ENCODE measurements at regions not wholly inside any gene's neighbourhood (a gene's known extent, or its start where the extent isn't known, plus 50 kb on each side); places are given as distances from the start of the nearest gene placed in this dataset.

- no peak for DNase-seq
Observed at GRCh38 chr1:208600456-208601190, 356.4 kb upstream of the PLXNA2 start.

DNA sequence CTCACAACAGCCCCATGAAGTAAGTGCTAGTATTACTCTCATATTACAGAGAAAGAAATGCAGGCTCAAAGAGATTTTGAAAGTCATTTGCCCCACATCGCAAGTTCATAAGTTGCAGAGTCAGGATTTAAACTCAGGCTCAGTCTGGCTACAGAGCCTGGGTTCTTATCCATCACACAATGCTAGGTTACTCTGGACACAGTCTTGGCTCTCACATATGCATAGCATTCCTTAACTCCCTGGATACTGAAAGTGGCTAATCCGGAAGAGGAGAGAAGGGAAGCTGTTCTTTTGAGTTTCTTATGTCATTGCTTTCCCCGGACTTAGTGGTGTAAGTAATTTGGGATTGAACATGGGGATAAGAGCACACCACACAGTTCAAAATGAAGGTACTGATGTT, 357.4 kb upstream of the PLXNA2 start:
- no peak for DNase-seq

GRCh38 chr1:208603721-208604120, 359.5 kb upstream of the PLXNA2 start:
- DNase-seq, result no peak

DNA sequence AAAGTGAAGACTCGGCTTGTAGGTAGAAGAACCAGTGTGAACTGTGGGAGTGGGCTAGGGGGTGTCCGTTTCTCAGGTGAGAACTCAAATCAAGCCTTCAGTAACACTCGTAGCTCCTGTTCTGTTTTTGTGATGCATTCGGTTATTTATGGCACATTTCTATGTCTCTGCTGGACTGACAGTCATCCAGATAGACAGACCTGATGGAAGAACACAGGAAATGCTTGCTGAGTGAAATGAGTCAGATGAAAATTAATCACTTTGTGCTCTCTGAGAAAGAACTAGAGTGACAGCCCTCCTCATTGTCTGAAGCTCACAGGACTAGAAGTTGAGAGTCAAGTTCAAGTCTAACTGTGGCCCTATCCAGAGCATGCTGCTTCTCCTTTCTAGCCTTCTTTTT, 360.1 kb upstream of the PLXNA2 start:
- DNase-seq, result no peak

- no peak for DNase-seq
Observed at GRCh38 chr1:208606959-208607358, 362.8 kb upstream of the PLXNA2 start.

GRCh38 chr1:208607616-208608015, 363.4 kb upstream of the PLXNA2 start:
- DNase-seq, result no peak

GRCh38 chr1:208614610-208615009, 370.4 kb upstream of the PLXNA2 start:
- DNase-seq, result no peak

- no peak for DNase-seq
Observed at GRCh38 chr1:208615371-208615770, 371.2 kb upstream of the PLXNA2 start.

DNA sequence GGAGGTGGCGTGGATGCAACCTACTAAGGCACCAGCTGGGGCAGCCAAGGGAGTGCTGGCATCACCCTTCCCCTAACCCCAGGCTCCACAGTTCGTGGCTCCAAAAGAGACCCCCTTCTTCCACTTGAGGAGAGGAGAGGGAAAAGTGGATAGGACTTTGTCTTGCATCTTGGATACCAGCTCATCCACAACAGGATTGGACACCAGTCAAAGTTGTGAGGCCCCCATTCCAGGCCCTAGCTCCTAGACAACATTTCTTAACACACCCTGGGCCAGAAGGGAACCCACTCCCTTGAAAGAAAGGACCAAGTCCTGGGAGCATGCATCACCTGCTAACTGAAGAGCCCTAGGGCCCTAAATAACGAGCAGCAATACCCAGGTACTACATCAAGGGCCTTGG, 372.6 kb upstream of the PLXNA2 start:
- DNase-seq, result no peak

- DNase-seq, result no peak
Observed at GRCh38 chr1:208628022-208628914, 384.1 kb upstream of the PLXNA2 start.

DNA sequence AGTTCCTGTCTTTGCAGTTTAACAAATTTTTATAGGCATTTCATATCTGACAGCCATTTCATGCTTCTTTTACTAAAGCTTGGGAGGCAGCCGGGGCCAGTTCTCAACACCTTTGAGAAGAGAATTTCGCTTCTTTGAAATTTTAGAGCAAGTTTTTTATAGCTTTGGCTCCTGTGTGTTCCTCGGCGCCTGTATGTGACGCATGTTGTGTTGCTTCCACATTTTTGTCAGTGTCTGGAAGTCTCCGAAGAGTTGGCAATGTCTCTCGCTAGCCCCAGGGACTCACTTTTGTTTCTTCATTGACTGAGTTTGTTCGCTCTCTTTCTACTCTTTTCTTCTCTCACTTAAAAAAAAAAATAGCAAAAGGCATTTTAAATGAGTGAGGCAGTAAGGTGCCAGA, 386.9 kb upstream of the PLXNA2 start:
- no peak for DNase-seq

- no peak for DNase-seq
Observed at GRCh38 chr1:208631506-208631905, 387.3 kb upstream of the PLXNA2 start.

- no peak for DNase-seq
Observed at GRCh38 chr1:208634346-208635140, 390.4 kb upstream of the PLXNA2 start.

DNA sequence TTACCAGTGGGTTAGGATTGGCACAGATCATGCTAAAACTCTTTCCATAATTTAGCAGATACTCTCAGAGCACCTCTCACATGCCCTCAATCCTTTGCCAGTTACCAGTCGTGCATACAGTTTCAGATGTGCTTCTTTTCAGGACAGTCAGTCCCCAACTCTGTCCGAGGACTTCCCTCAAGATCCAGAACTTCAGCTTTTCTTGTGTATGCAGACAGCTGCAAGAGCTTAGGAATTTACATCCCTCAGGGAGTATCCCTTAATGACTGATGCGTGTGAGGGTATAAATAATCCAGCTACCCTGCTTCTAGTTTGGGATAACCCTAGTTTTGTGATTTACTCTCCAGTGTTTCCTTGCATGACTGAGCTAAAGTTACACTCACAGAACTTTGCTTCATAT, 393.0 kb upstream of the PLXNA2 start:
- no peak for DNase-seq

DNA sequence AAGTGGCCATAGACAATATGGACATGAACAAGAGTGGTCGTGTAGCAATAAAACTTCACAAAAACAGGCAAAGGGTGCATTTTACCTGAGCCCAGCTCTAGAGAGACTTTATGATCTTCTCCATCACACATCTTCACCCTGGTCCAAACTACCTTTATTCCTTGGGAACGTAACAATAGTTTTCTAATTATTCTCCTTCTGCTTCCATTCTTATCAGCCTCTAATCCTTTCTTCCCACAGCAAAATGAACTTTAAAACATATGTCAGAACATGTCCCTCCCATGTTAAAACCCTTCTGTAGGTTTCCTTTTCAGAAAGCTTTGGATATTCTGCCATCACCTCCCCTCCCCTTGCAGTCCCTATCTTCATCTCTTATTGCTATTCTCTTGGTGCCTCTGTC, 395.2 kb upstream of the PLXNA2 start:
- DNase-seq, result no peak

DNA sequence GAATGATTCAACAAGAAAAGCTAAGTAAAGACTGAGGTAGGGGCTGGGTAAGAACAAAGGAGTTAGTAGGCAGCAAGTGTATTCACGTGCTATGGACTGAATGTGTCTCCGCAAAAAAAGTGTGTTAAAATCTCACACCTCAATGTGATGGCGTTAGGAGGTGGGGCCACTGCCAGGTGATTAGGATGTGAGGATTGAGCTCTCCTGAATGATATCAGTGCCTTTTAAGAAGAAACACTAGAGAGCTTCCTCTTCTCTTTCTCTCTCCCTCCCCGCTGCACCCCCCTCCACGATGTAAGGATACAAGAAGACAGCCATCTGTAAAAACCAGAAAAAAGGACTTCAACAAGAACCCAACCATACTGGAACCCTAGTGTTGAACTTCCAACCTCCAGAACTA, 396.1 kb upstream of the PLXNA2 start:
- DNase-seq, result no peak

GRCh38 chr1:208641579-208642280, 397.5 kb upstream of the PLXNA2 start:
- no peak for DNase-seq

DNA sequence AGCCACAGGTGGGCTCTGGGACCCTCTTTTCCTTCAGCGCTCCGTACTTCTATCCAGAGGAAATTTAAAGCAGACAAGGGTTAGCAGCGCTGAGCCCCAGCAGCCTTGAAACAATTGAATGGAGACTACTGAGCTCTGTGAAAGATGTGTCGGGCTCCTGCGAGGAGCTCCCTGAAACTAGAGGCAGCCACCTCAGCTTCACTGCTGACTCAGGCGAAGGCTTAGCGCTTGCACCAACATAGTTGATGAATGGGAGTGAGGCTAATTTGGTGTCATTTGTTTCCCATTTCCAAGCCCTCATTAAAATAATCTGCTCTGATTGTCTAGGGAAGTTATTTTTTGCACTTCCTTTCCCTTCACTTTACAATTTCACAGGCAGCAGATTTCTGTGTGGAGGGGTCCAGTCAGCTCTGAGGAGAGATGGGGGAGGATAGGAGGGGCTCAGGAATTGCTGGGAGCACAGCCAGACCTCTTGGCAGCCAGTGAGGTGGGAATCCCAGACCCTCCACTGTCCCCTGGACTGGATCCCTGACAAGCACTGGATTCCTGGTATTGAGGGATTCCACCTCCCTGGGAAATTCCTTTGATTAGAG, 398.9 kb upstream of the PLXNA2 start:
- DNase-seq, result no peak

DNA sequence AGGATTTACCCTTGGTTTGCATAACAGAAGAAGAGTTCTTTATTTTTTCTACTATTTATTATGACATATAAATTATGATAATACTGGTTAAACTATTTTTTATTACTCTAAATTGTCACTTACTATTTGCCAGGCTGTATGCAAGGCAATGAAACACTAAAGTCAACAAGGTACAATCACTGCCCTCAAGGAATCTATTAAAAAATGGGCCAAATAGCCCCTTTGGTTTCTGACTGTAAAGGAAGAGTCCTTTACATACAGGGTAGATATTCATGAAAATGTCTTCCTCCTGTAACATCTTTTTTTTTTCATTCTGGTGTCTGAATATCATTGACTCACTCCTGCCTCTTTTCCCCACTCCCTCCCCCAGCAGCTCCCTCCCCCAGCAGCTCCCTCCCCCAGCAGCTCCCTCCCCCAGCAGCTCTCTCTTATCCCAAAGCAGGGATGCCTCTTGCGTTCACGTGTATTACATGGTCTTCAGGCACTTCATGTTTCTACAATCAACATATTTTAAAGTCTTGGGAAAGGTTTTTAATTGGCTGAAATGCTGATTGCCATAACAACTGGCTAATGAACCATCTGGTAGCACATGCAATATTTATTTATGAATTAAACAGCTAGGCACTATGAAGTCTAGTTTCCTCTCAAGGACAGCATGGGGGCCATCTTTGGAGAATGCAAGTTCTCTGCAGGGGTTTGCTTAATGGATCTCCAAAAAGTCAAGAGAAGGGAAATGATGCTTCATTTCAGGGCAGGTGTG, 400.4 kb upstream of the PLXNA2 start:
- no peak for DNase-seq

GRCh38 chr1:208646431-208646830, 402.2 kb upstream of the PLXNA2 start:
- DNase-seq, result no peak

DNA sequence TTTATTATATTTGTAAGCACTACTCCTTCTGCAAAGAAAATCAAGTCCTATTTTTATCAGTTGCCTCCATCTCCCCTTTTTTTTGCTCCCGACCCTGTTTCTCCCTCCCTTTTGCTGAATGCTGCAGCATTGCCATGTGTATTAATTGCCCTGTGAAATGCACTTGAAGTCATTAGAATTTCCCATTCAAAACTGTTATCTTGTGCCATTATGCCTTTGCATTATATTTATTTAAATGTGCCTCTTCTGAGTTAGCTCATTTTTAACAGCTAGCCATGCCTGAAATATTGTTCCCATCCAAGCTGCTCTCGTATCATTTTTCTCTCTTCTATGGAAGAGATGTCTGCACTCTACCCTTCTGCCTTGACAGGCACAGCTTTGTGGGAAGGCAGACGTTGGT, 404.0 kb upstream of the PLXNA2 start:
- DNase-seq, result no peak
